Gastrocnemius medialis (tissue), 4 donors: ENCODE measurements at regions not wholly inside any gene's neighbourhood (a gene's known extent, or its start where the extent isn't known, plus 50 kb on each side); places are given as distances from the start of the nearest gene placed in this dataset.

Experiments
- CTCF ChIP-seq, 5 experiments: fragments of 450-650 bp in 3 of 5; fragments of 200-600 bp in 2 of 5; sonication (generic) in 2 of 5; IDR thresholded peaks in 4 of 5; conservative IDR thresholded peaks in 1 of 5; 1 replicate in 4 of 5; 2 replicates in 1 of 5; pipeline ENCODE4 v1.5.1; 2016 to 2019; ENCODE audit warnings: antibody characterized with exemption in 5 of 5, mild to moderate bottlenecking in 3 of 5, moderate library complexity in 3 of 5
- POLR2A ChIP-seq, 2 donors: fragments of 450-650 bp; IDR thresholded peaks; one replicate each; pipeline ENCODE4 v1.6.1; 2017; ENCODE audit warnings: antibody characterized with exemption in 2 of 2, mild to moderate bottlenecking in 2 of 2, moderate library complexity in 2 of 2

- TF ChIP-seq POLR2A (IDR thresholded peaks at IDR 0.05) (no peak), CTCF (IDR thresholded peaks at IDR 0.05 in 4 of 5, conservative IDR thresholded peaks at IDR 0.05 in 1 of 5) (no peak)
Observed at GRCh38 chr15:81880314-81880713, 165.5 kb downstream of the MEX3B start.
